SK-N-SH treated with all-trans-retinoic acid at 6 μM for 48 hours (cell line): ENCODE measurements at regions not wholly inside any gene's neighbourhood (a gene's known extent, or its start where the extent isn't known, plus 50 kb on each side); places are given as distances from the start of the nearest gene placed in this dataset.

Experiments used
- ATAC-seq: fragments of 200-7000 bp; cut with Tn5 transposase; 3 replicates; pipeline ENCODE4 v1.9.1; 2020; ENCODE audit warnings: mild to moderate bottlenecking, moderate library complexity
- BACH2 ChIP-seq: fragments of 250-450 bp; sonication (Bioruptor Pico); IDR thresholded peaks from 2 replicates; pipeline ENCODE4 v1.9.0; 2021; ENCODE audit warnings: mild to moderate bottlenecking, borderline replicate concordance
- CREB5 ChIP-seq: fragments of 250-450 bp; sonication (Bioruptor Pico); IDR thresholded peaks from 2 replicates; pipeline ENCODE4 v1.5.1; 2020; ENCODE audit warnings: low read depth, mild to moderate bottlenecking, moderate library complexity
- CSDC2 ChIP-seq: fragments of 250-450 bp; sonication (Bioruptor Pico); IDR thresholded peaks from 2 replicates; pipeline ENCODE4 v1.5.0; 2020; ENCODE audit warnings: mild to moderate bottlenecking, moderate library complexity
- CSRNP3 ChIP-seq: fragments of 250-450 bp; sonication (Bioruptor Pico); IDR thresholded peaks from 2 replicates; pipeline ENCODE4 v1.5.1; 2021; ENCODE audit warnings: mild to moderate bottlenecking, moderate library complexity
- ESRRG ChIP-seq: fragments of 250-450 bp; sonication (Bioruptor Pico); IDR thresholded peaks from 2 replicates; pipeline ENCODE4 v1.6.1; 2021; ENCODE audit warnings: mild to moderate bottlenecking
- GLIS3 ChIP-seq: fragments of 250-450 bp; sonication (Bioruptor Pico); IDR thresholded peaks from 2 replicates; pipeline ENCODE4 v1.5.0; 2020; ENCODE audit warnings: mild to moderate bottlenecking, moderate library complexity
- ISL1 ChIP-seq: fragments of 250-450 bp; sonication (Bioruptor Pico); IDR thresholded peaks from 2 replicates; pipeline ENCODE4 v2.1.2; 2022; ENCODE audit warnings: mild to moderate bottlenecking, moderate library complexity
- PATZ1 ChIP-seq: fragments of 250-450 bp; sonication (Bioruptor Pico); IDR thresholded peaks from 2 replicates; pipeline ENCODE4 v1.8.0; 2020; ENCODE audit warnings: mild to moderate bottlenecking, moderate library complexity, borderline replicate concordance
- POU6F1 ChIP-seq: fragments of 250-450 bp; sonication (Bioruptor Pico); IDR thresholded peaks from 2 replicates; pipeline ENCODE4 v1.8.0; 2021; ENCODE audit warnings: low read depth, mild to moderate bottlenecking, moderate library complexity, borderline replicate concordance
- PPARA ChIP-seq: fragments of 250-450 bp; sonication (Bioruptor Pico); IDR thresholded peaks from 2 replicates; pipeline ENCODE4 v1.5.0; 2020; ENCODE audit warnings: mild to moderate bottlenecking, borderline replicate concordance
- RARB ChIP-seq: fragments of 250-450 bp; sonication (Bioruptor Pico); IDR thresholded peaks from 2 replicates; pipeline ENCODE4 v1.8.0; 2021; ENCODE audit warnings: mild to moderate bottlenecking, moderate library complexity
- SNAI2 ChIP-seq: fragments of 250-450 bp; sonication (Bioruptor Pico); IDR thresholded peaks from 2 replicates; pipeline ENCODE4 v1.5.0; 2020; ENCODE audit warnings: mild to moderate bottlenecking, moderate library complexity
- TCF4 ChIP-seq: fragments of 250-450 bp; sonication (Bioruptor Pico); IDR thresholded peaks from 2 replicates; pipeline ENCODE4 v1.8.0; 2021; ENCODE audit warnings: mild to moderate bottlenecking, moderate library complexity, borderline replicate concordance
- TOX ChIP-seq: fragments of 250-450 bp; sonication (Bioruptor Pico); IDR thresholded peaks from 2 replicates; pipeline ENCODE4 v1.8.0; 2021; ENCODE audit warnings: mild to moderate bottlenecking, moderate library complexity, borderline replicate concordance
- TSHZ2 ChIP-seq: fragments of 250-450 bp; sonication (Bioruptor Pico); IDR thresholded peaks from 2 replicates; pipeline ENCODE4 v1.5.0; 2020; ENCODE audit warnings: mild to moderate bottlenecking, moderate library complexity
- ZC3H10 ChIP-seq: fragments of 250-450 bp; sonication (Bioruptor Pico); IDR thresholded peaks from 2 replicates; pipeline ENCODE4 v1.5.1; 2021; ENCODE audit warnings: mild to moderate bottlenecking, moderate library complexity
- ZFP3 ChIP-seq: fragments of 250-450 bp; sonication (Bioruptor Pico); IDR thresholded peaks from 2 replicates; pipeline ENCODE4 v1.5.0; 2020; ENCODE audit warnings: mild to moderate bottlenecking, moderate library complexity
- ZFP30 ChIP-seq: fragments of 450-650 bp; formaldehyde crosslinking; IDR thresholded peaks from 2 replicates; pipeline ENCODE4 v1.5.0; 2022; ENCODE audit warnings: mild to moderate bottlenecking, moderate library complexity
- ZNF565 ChIP-seq: fragments of 450-650 bp; formaldehyde crosslinking; conservative IDR thresholded peaks from 2 replicates; pipeline ENCODE4 v1.5.0; 2020; ENCODE audit warnings: low read depth, mild to moderate bottlenecking, moderate library complexity
- ZNF8 ChIP-seq: fragments of 450-650 bp; formaldehyde crosslinking; IDR thresholded peaks from 2 replicates; pipeline ENCODE4 v1.5.0; 2020; ENCODE audit warnings: mild to moderate bottlenecking, moderate library complexity

GRCh38 chr12:13870255-13870654 lies 111.1 kb downstream of the GRIN2B start:
- ATAC-seq: no peak
- TF ChIP-seq ZC3H10 (CRISPR knock-in tag) (no peak), PATZ1 (CRISPR knock-in tag) (no peak), RARB (CRISPR knock-in tag) (no peak), ESRRG (CRISPR knock-in tag) (no peak), GLIS3 (CRISPR knock-in tag) (no peak), TSHZ2 (CRISPR knock-in tag) (no peak), ZFP30 (CRISPR knock-in tag) (no peak), CSDC2 (CRISPR knock-in tag) (no peak), PPARA (CRISPR knock-in tag) (no peak), ISL1 (CRISPR knock-in tag) (no peak), TOX (CRISPR knock-in tag) (no peak)

- no peak for TF ChIP-seq PPARA (CRISPR knock-in tag)
- peak; percentile 98 for ATAC-seq
Measured at GRCh38 chr12:13864081-13864673, 117.2 kb downstream of the GRIN2B start.

GRCh38 chr12:13857750-13858149 lies 123.7 kb downstream of the GRIN2B start:
- TF ChIP-seq CREB5 (CRISPR knock-in tag): no peak
- no peak for TF ChIP-seq ZFP3 (CRISPR knock-in tag)
- no peak for TF ChIP-seq POU6F1 (CRISPR knock-in tag)
- no peak for TF ChIP-seq TCF4
- TF ChIP-seq RARB (CRISPR knock-in tag): no peak
- no peak for TF ChIP-seq ZC3H10 (CRISPR knock-in tag)
- TF ChIP-seq GLIS3 (CRISPR knock-in tag): no peak
- TF ChIP-seq ZFP30 (CRISPR knock-in tag): no peak
- no peak for TF ChIP-seq PATZ1 (CRISPR knock-in tag)
- TF ChIP-seq ZNF565: no peak
- TF ChIP-seq ISL1 (CRISPR knock-in tag): no peak
- TF ChIP-seq BACH2 (CRISPR knock-in tag): no peak
- TF ChIP-seq CSRNP3 (CRISPR knock-in tag): no peak
- TF ChIP-seq PPARA (CRISPR knock-in tag): no peak
- TF ChIP-seq SNAI2 (CRISPR knock-in tag): no peak
- no peak for TF ChIP-seq ZNF8 (CRISPR knock-in tag)
- TF ChIP-seq, all 23 proteins: peak for 0

More at GRCh38 chr12:13857750-13858149, 123.7 kb downstream of the GRIN2B start:
- ATAC-seq: no peak
